Stimulated activated CD8-positive, alpha-beta memory T cell treated with anti-CD3 and anti-CD28 coated beads, Interleukin-15, amount 100 ng/mL, for 24 hours (primary cell): ENCODE measurements at regions not wholly inside any gene's neighbourhood (a gene's known extent, or its start where the extent isn't known, plus 50 kb on each side); places are given as distances from the start of the nearest gene placed in this dataset.

ENCODE experiments used
- DNase-seq: peaks from one replicate; pipeline ENCODE4 v3.0.0-alpha.2; 2020; ENCODE audit warnings: low read depth

- DNase-seq, result no peak
Observed at GRCh38 chr1:22315315-22316078, 136.2 kb upstream of the ZBTB40 start.

- no peak for DNase-seq
Observed at GRCh38 chr1:22317231-22317919, 134.3 kb upstream of the ZBTB40 start.

GRCh38 chr1:22317920-22318243 is 133.8 kb upstream of the ZBTB40 start:
- no peak for DNase-seq

- DNase-seq, result no peak
Observed at GRCh38 chr1:22318279-22318981, 133.2 kb upstream of the ZBTB40 start.

GRCh38 chr1:22319608-22320007 is 132.0 kb upstream of the ZBTB40 start:
- no peak for DNase-seq

GRCh38 chr1:22320587-22321344 is 130.9 kb upstream of the ZBTB40 start:
- DNase-seq, result no peak

- DNase-seq, result no peak
Observed at GRCh38 chr1:22321917-22322316, 129.7 kb upstream of the ZBTB40 start.

GRCh38 chr1:22323141-22323845 is 128.4 kb upstream of the ZBTB40 start:
- no peak for DNase-seq

GRCh38 chr1:22323846-22324504 is 127.7 kb upstream of the ZBTB40 start:
- no peak for DNase-seq

- DNase-seq, result no peak
Observed at GRCh38 chr1:22325531-22326371, 125.9 kb upstream of the ZBTB40 start.

- no peak for DNase-seq
Observed at GRCh38 chr1:22326372-22326915, 125.2 kb upstream of the ZBTB40 start.

- DNase-seq, result no peak
Observed at GRCh38 chr1:22326931-22327330, 124.7 kb upstream of the ZBTB40 start.

- no peak for DNase-seq
Observed at GRCh38 chr1:22327411-22327810, 124.2 kb upstream of the ZBTB40 start.

GRCh38 chr1:22328331-22329147 is 123.1 kb upstream of the ZBTB40 start:
- DNase-seq, result no peak

- DNase-seq, result no peak
Observed at GRCh38 chr1:22329148-22329515, 122.5 kb upstream of the ZBTB40 start.

GRCh38 chr1:22330092-22330759 is 121.4 kb upstream of the ZBTB40 start:
- DNase-seq, result no peak

- DNase-seq, result no peak
Observed at GRCh38 chr1:22330760-22331119, 120.9 kb upstream of the ZBTB40 start.

- no peak for DNase-seq
Observed at GRCh38 chr1:22331618-22332423, 119.8 kb upstream of the ZBTB40 start.
